OCI-LY1 (cell line): ENCODE measurements at regions not wholly inside any gene's neighbourhood (a gene's known extent, or its start where the extent isn't known, plus 50 kb on each side); places are given as distances from the start of the nearest gene placed in this dataset.

ENCODE experiments used
- EZH2 ChIP-seq: fragments of 200-600 bp; sonication (generic), shearing (Covaris generic); IDR thresholded peaks from 2 replicates; pipeline ENCODE4 v1.8.0; 2017; ENCODE audit warnings: borderline replicate concordance, mixed run types, mild to moderate bottlenecking, antibody characterized with exemption, low read length, moderate library complexity, mixed read lengths
- TF ChIP-seq, protein P1 (sequence below): fragments of 200-600 bp; sonication (generic), shearing (Covaris generic); IDR thresholded peaks from 2 replicates; pipeline ENCODE4 v1.5.1; 2017; ENCODE audit warnings: mild to moderate bottlenecking, antibody characterized with exemption, low read length, moderate library complexity, mixed read lengths

DNA sequence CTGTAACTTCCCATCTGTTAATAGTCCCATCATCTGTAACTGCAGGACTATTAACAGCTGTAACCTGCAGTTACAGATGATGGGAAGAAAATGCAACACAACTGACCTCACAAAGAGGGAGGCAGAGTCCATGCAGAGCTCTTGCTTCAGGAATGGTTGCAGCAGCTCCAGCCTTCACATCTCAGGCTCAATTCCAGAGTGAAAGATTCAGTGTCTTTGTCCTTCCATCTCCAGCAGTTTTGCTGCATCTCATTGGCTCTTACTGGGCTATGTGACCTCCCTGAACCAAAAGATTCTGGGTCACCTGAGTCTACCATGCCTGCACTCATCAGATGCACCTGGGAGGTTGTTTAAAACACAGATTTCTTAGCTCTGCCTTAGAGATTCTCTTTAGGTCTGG lies 686.7 kb downstream of the MATN1 start:
- no peak for TF ChIP-seq EZH2
- TF ChIP-seq, protein P1, sequence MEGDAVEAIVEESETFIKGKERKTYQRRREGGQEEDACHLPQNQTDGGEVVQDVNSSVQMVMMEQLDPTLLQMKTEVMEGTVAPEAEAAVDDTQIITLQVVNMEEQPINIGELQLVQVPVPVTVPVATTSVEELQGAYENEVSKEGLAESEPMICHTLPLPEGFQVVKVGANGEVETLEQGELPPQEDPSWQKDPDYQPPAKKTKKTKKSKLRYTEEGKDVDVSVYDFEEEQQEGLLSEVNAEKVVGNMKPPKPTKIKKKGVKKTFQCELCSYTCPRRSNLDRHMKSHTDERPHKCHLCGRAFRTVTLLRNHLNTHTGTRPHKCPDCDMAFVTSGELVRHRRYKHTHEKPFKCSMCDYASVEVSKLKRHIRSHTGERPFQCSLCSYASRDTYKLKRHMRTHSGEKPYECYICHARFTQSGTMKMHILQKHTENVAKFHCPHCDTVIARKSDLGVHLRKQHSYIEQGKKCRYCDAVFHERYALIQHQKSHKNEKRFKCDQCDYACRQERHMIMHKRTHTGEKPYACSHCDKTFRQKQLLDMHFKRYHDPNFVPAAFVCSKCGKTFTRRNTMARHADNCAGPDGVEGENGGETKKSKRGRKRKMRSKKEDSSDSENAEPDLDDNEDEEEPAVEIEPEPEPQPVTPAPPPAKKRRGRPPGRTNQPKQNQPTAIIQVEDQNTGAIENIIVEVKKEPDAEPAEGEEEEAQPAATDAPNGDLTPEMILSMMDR: no peak
